Inflammatory macrophage treated with lipopolysaccharide for 4 hours (primary cell): ENCODE measurements at regions not wholly inside any gene's neighbourhood (a gene's known extent, or its start where the extent isn't known, plus 50 kb on each side); places are given as distances from the start of the nearest gene placed in this dataset.

Source experiments
- DNase-seq: peaks from one replicate; pipeline ENCODE4 v3.0.0-alpha.2; 2020

GRCh38 chr1:70895531-70895930 is 152.1 kb downstream of the PTGER3 start:
- no peak for DNase-seq

GRCh38 chr1:70896224-70896623 is 151.4 kb downstream of the PTGER3 start:
- no peak for DNase-seq

- no peak for DNase-seq
These were observed 150.3 kb downstream of the PTGER3 start for GRCh38 chr1:70897273-70897672.

- no peak for DNase-seq
These were observed 147.9 kb downstream of the PTGER3 start for GRCh38 chr1:70899735-70900134.

- DNase-seq, result no peak
These were observed 145.4 kb downstream of the PTGER3 start for GRCh38 chr1:70902211-70902610.

- DNase-seq, result no peak
These were observed 140.8 kb downstream of the PTGER3 start for GRCh38 chr1:70906800-70907199.

GRCh38 chr1:70907563-70908310 is 139.9 kb downstream of the PTGER3 start:
- DNase-seq, result no peak

GRCh38 chr1:70909262-70909822 is 138.3 kb downstream of the PTGER3 start:
- DNase-seq, result no peak

- peak; percentile 57 for DNase-seq
These were observed 137.6 kb downstream of the PTGER3 start for GRCh38 chr1:70910013-70910412.

- DNase-seq, result no peak
These were observed 135.8 kb downstream of the PTGER3 start for GRCh38 chr1:70911861-70912260.

- DNase-seq, result no peak
These were observed 133.4 kb downstream of the PTGER3 start for GRCh38 chr1:70914224-70914623.

- no peak for DNase-seq
These were observed 132.2 kb downstream of the PTGER3 start for GRCh38 chr1:70915258-70916033.

- DNase-seq, result no peak
These were observed 131.6 kb downstream of the PTGER3 start for GRCh38 chr1:70916034-70916427.

GRCh38 chr1:70919706-70920323 is 127.8 kb downstream of the PTGER3 start:
- DNase-seq, result no peak
